Limb (tissue), 2 donors: ENCODE measurements at regions not wholly inside any gene's neighbourhood (a gene's known extent, or its start where the extent isn't known, plus 50 kb on each side); places are given as distances from the start of the nearest gene placed in this dataset.

Experiments used
- DNase-seq, 2 donors: peaks; one replicate each; pipeline ENCODE4 v3.0.0-alpha.2; 2016; ENCODE audit errors: extremely low spot score in 2 of 2

DNA sequence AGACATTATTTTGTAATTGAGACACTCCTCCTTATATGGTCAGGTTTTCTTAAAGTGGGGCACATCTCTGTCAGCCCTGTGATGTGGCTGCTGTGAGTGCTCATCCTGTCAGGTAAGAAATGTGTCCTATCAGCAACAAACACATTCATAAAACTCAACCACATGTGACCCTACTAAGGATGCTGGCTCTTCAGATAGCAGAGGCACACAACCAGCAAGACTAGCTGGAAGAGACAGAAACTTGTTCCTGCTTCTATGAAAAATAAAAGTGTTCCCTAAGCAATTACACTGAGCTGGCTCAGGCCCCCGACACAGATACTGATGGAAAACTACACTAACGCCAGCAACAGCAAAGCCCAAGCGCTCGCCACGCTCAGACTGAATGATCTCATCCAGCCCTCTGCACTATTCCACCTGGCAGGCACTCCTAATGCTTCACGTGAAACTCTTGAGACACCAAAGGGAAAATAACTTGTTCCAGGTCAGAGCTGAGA is 49.8 kb upstream of the CYP2D6 start:
- peak in 1 of 2 donors; percentile 41 for DNase-seq
